GM18909 (cell line): ENCODE measurements at regions not wholly inside any gene's neighbourhood (a gene's known extent, or its start where the extent isn't known, plus 50 kb on each side); places are given as distances from the start of the nearest gene placed in this dataset.

Source experiments
- ATAC-seq: cut with Tn5 transposase; IDR thresholded peaks from one replicate; pipeline ENCODE4 v1.9.1; 2021; ENCODE audit warnings: mild to moderate bottlenecking; ENCODE audit not compliant: unreplicated experiment, poor library complexity

- ATAC-seq, result no peak
Observed at GRCh38 chr6:4191271-4191721, 55.9 kb upstream of the ECI2 start.

GRCh38 chr6:4189249-4189648, 53.9 kb upstream of the ECI2 start:
- ATAC-seq, result no peak

DNA sequence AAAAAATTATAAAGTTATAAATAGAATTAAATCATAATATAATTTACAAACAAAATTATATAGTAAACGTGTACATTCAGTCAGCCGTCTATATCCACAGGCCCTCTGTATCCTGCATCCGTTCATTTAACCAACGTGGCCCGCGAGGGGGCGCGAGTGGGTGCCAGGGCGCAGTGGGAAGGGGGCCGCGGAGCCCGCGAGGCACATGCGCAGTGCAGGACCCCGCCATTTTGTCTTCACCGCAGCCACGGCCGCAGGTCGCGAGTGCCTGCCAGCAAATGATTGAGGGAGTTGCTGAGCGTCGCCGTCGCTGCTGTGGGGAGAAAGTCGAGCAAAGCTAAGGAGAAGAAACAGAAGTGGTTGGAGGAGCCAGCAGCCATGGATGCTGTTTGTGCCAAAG, 53.4 kb upstream of the ECI2 start:
- ATAC-seq, result no peak

- ATAC-seq, result no peak
Observed at GRCh38 chr6:4187480-4187879, 52.1 kb upstream of the ECI2 start.

DNA sequence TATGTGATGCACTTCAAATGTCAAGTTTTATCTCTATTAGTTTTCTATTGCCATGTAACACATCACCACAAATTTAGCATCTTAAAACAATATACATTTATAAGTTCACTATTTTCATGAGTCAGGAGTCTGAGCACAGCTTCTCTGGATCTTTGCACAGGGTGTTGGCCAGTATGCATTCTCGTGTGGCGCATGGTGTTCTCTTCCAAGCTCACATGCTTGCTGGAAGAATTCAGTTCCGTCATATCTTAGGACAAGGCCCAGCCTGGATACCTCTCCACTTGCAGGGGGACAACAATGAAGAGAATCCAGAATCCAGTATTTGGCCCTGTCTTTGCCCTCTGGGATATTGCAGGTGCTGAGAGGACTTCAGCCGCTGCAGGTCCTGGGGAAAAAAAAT, 51.0 kb upstream of the ECI2 start:
- no peak for ATAC-seq

- ATAC-seq, result no peak
Observed at GRCh38 chr6:4185846-4186245, 50.5 kb upstream of the ECI2 start.

GRCh38 chr6:4185419-4185818, 50.0 kb upstream of the ECI2 start:
- no peak for ATAC-seq
